ENCODE measurements at regions not wholly inside any gene's neighbourhood (a gene's known extent, or its start where the extent isn't known, plus 50 kb on each side); places are given as distances from the start of the nearest gene placed in this dataset.

GRCh38 chr9:2957656-2958200, 113.8 kb upstream of the PUM3 start:
- Histone ChIP-seq H3K27ac (no peak overlapping the region), H3K4me1 (no peaks in the 10 kb centered on the region), H3K36me3 (no peaks in the 10 kb centered on the region), H3K9ac (no peak overlapping the region), H3K4me3 (no peak overlapping the region), H3K4me2 (no peak overlapping the region), H4K20me1 (no peaks in the 10 kb centered on the region), H3K27me3 (no peaks in the 10 kb centered on the region), H3K9me3 (replicated peaks in 1 of 11) (no peaks in the 10 kb centered on the region)
- no peak for TF ChIP-seq Cebpa-rat (IDR thresholded peaks at IDR 0.05)

- no peak overlapping the region for H3K4me3 ChIP-seq
- H3K27ac ChIP-seq: no peak overlapping the region
- no peaks in the 10 kb centered on the region for H4K20me1 ChIP-seq
- no peak for TF ChIP-seq Cebpa-rat (IDR thresholded peaks at IDR 0.05)
- H3K27me3 ChIP-seq: no peaks in the 10 kb centered on the region
- H3K9ac ChIP-seq: no peak overlapping the region
- H3K36me3 ChIP-seq: no peaks in the 10 kb centered on the region
- no peak overlapping the region for H3K4me2 ChIP-seq
- H3K9me3 ChIP-seq (replicated peaks in 1 of 11): no peaks in the 10 kb centered on the region
- H3K4me1 ChIP-seq: no peaks in the 10 kb centered on the region
These were observed 111.7 kb upstream of the PUM3 start for GRCh38 chr9:2955575-2955974.

- Histone ChIP-seq H3K4me1 (no peaks in the 10 kb centered on the region), H3K27me3 (no peaks in the 10 kb centered on the region), H3K9ac (no peak overlapping the region), H3K4me3 (no peak overlapping the region), H4K20me1 (no peaks in the 10 kb centered on the region), H3K36me3 (no peaks in the 10 kb centered on the region), H3K27ac (no peak overlapping the region), H3K4me2 (no peak overlapping the region), H3K9me3 (replicated peaks in 1 of 11) (peaks cover 0 to 7% (median under 1%) of the 10 kb centered on the region in 11 experiments; a peak in 7 of 22 replicates)
- TF ChIP-seq Cebpa-rat (IDR thresholded peaks at IDR 0.05): no peak
These were observed 95.5 kb upstream of the PUM3 start for GRCh38 chr9:2939368-2939767.

- Histone ChIP-seq H3K4me3 (no peak overlapping the region), H3K36me3 (no peaks in the 10 kb centered on the region), H3K4me1 (no peaks in the 10 kb centered on the region), H3K27me3 (no peaks in the 10 kb centered on the region), H3K9ac (no peak overlapping the region), H4K20me1 (no peaks in the 10 kb centered on the region), H3K4me2 (no peak overlapping the region), H3K9me3 (replicated peaks in 1 of 11) (peaks cover 4 to 25% (median 16%) of the 10 kb centered on the region in 11 experiments; a peak in 19 of 22 replicates), H3K27ac (no peak overlapping the region)
- TF ChIP-seq Cebpa-rat (IDR thresholded peaks at IDR 0.05): no peak
These were observed 92.3 kb upstream of the PUM3 start for GRCh38 chr9:2936221-2936620.

- no peaks in the 10 kb centered on the region for H3K27me3 ChIP-seq
These were observed 91.0 kb upstream of the PUM3 start for GRCh38 chr9:2934883-2935282.

GRCh38 chr9:2934241-2934650, 90.4 kb upstream of the PUM3 start:
- no peaks in the 10 kb centered on the region for H3K27me3 ChIP-seq
- TF ChIP-seq Cebpa-rat (IDR thresholded peaks at IDR 0.05): no peak
- H3K4me2 ChIP-seq: no peak overlapping the region
- H4K20me1 ChIP-seq: no peaks in the 10 kb centered on the region
- no peak overlapping the region for H3K4me3 ChIP-seq
- H3K9ac ChIP-seq: no peak overlapping the region
- no peak overlapping the region for H3K27ac ChIP-seq
- no peaks in the 10 kb centered on the region for H3K4me1 ChIP-seq
- peaks cover 4 to 25% (median 16%) of the 10 kb centered on the region in 11 experiments; a peak in 19 of 22 replicates for H3K9me3 ChIP-seq (replicated peaks in 1 of 11)
- H3K36me3 ChIP-seq: no peaks in the 10 kb centered on the region

More at GRCh38 chr9:2934883-2935282, 91.0 kb upstream of the PUM3 start:
- H3K9ac ChIP-seq: no peak overlapping the region
- TF ChIP-seq Cebpa-rat (IDR thresholded peaks at IDR 0.05): no peak
- no peak overlapping the region for H3K27ac ChIP-seq
- no peaks in the 10 kb centered on the region for H3K36me3 ChIP-seq
- no peak overlapping the region for H3K4me3 ChIP-seq
- no peak overlapping the region for H3K4me2 ChIP-seq
- H4K20me1 ChIP-seq: no peaks in the 10 kb centered on the region
- peaks cover 4 to 25% (median 16%) of the 10 kb centered on the region in 11 experiments; a peak in 19 of 22 replicates for H3K9me3 ChIP-seq (replicated peaks in 1 of 11)
- no peaks in the 10 kb centered on the region for H3K4me1 ChIP-seq

- H3K4me1 ChIP-seq: no peaks in the 10 kb centered on the region
These were observed 89.5 kb upstream of the PUM3 start for GRCh38 chr9:2933165-2934095.

GRCh38 chr9:2928411-2928810, 84.5 kb upstream of the PUM3 start:
- H3K9ac ChIP-seq: no peak overlapping the region

More at GRCh38 chr9:2933165-2934095, 89.5 kb upstream of the PUM3 start:
- H3K9ac ChIP-seq: no peak overlapping the region
- TF ChIP-seq Cebpa-rat (IDR thresholded peaks at IDR 0.05): no peak
- no peak overlapping the region for H3K27ac ChIP-seq
- H4K20me1 ChIP-seq: no peaks in the 10 kb centered on the region
- H3K9me3 ChIP-seq (replicated peaks in 1 of 11): peaks cover 4 to 25% (median 16%) of the 10 kb centered on the region in 11 experiments; a peak in 19 of 22 replicates
- H3K4me3 ChIP-seq: no peak overlapping the region
- H3K4me2 ChIP-seq: no peak overlapping the region
- no peaks in the 10 kb centered on the region for H3K36me3 ChIP-seq
- no peaks in the 10 kb centered on the region for H3K27me3 ChIP-seq

GRCh38 chr9:2925016-2925415, 81.1 kb upstream of the PUM3 start:
- Histone ChIP-seq H3K4me3 (no peak overlapping the region), H3K4me2 (no peak overlapping the region), H3K36me3 (no peaks in the 10 kb centered on the region), H3K4me1 (no peaks in the 10 kb centered on the region), H3K9me3 (replicated peaks in 1 of 11) (peaks cover 0 to 7% (median 4%) of the 10 kb centered on the region in 11 experiments; a peak in 2 of 22 replicates), H4K20me1 (no peaks in the 10 kb centered on the region), H3K27me3 (no peaks in the 10 kb centered on the region), H3K27ac (no peak overlapping the region), H3K9ac (no peak overlapping the region)
- TF ChIP-seq Cebpa-rat (IDR thresholded peaks at IDR 0.05): no peak

More at GRCh38 chr9:2928411-2928810, 84.5 kb upstream of the PUM3 start:
- Histone ChIP-seq H3K27me3 (no peaks in the 10 kb centered on the region), H3K4me3 (no peak overlapping the region), H3K36me3 (no peaks in the 10 kb centered on the region), H3K9me3 (replicated peaks in 1 of 11) (peaks cover 2 to 13% (median 8%) of the 10 kb centered on the region in 11 experiments; a peak in 20 of 22 replicates), H3K27ac (no peak overlapping the region), H3K4me2 (no peak overlapping the region), H4K20me1 (no peaks in the 10 kb centered on the region), H3K4me1 (no peaks in the 10 kb centered on the region)
- TF ChIP-seq Cebpa-rat (IDR thresholded peaks at IDR 0.05): no peak

Measured in BLaER1 treated with 17β-estradiol and CSF1 and Interleukin-3, amounts not matched to agents 10 nM and 100 nM (cell line).